ENCODE measurements at regions not wholly inside any gene's neighbourhood (a gene's known extent, or its start where the extent isn't known, plus 50 kb on each side); places are given as distances from the start of the nearest gene placed in this dataset.

- peak; percentile 92 for DNase-seq (ENCODE audit: low read depth)
- no peak for TF ChIP-seq CTCF (IDR thresholded peaks at IDR 0.05; ENCODE audit: insufficient read depth, low read depth, low read length, missing control alignments)
- no peak overlapping the region for H3K4me3 ChIP-seq (ENCODE audit: low read length)
These were observed 69.8 kb downstream of the NCOR2 start for GRCh38 chr12:124497658-124498057.

- no peak overlapping the region for H3K4me3 ChIP-seq (ENCODE audit: low read length)
- no peak for DNase-seq (ENCODE audit: low read depth)
These were observed 70.4 kb downstream of the NCOR2 start for GRCh38 chr12:124497039-124497438.

GRCh38 chr12:124496584-124496983, 70.8 kb downstream of the NCOR2 start:
- DNase-seq (ENCODE audit: low read depth) = no peak
- no peak for TF ChIP-seq CTCF (IDR thresholded peaks at IDR 0.05; ENCODE audit: insufficient read depth, low read depth, low read length, missing control alignments)
- H3K4me3 ChIP-seq (ENCODE audit: low read length) = no peak overlapping the region

More at GRCh38 chr12:124497039-124497438, 70.4 kb downstream of the NCOR2 start:
- no peak for TF ChIP-seq CTCF (IDR thresholded peaks at IDR 0.05; ENCODE audit: insufficient read depth, low read depth, low read length, missing control alignments)

- no peak overlapping the region for H3K4me3 ChIP-seq (ENCODE audit: low read length)
- TF ChIP-seq CTCF (IDR thresholded peaks at IDR 0.05; ENCODE audit: insufficient read depth, low read depth, low read length, missing control alignments) = no peak
- no peak for DNase-seq (ENCODE audit: low read depth)
These were observed 72.0 kb downstream of the NCOR2 start for GRCh38 chr12:124495194-124495983.

- no peak for DNase-seq (ENCODE audit: low read depth)
- H3K4me3 ChIP-seq (ENCODE audit: low read length) = no peak overlapping the region
- TF ChIP-seq CTCF (IDR thresholded peaks at IDR 0.05; ENCODE audit: insufficient read depth, low read depth, low read length, missing control alignments) = no peak
These were observed 72.7 kb downstream of the NCOR2 start for GRCh38 chr12:124494751-124495129.

GRCh38 chr12:124493809-124494750, 73.3 kb downstream of the NCOR2 start:
- DNase-seq (ENCODE audit: low read depth) = no peak
- no peak overlapping the region for H3K4me3 ChIP-seq (ENCODE audit: low read length)

More at GRCh38 chr12:124493809-124494750, 73.3 kb downstream of the NCOR2 start:
- TF ChIP-seq CTCF (IDR thresholded peaks at IDR 0.05; ENCODE audit: insufficient read depth, low read depth, low read length, missing control alignments) = no peak

Measured in epithelial cell of esophagus (primary cell).